Neuronal stem cell (in vitro differentiated cells): ENCODE measurements at regions not wholly inside any gene's neighbourhood (a gene's known extent, or its start where the extent isn't known, plus 50 kb on each side); places are given as distances from the start of the nearest gene placed in this dataset.

Experiments
- DNase-seq: peaks from one replicate; pipeline ENCODE4 v3.0.0-alpha.2; 2013; ENCODE audit warnings: low spot score
- H2AFZ ChIP-seq: one replicate; pipeline ENCODE4 v1.6.1; 2013; ENCODE audit warnings: mild to moderate bottlenecking, low read length, inconsistent platforms
- H2AK5ac ChIP-seq: 2 replicates; pipeline ENCODE4 v1.6.1; 2013; ENCODE audit warnings: low read depth, mild to moderate bottlenecking, inconsistent platforms, low read length, moderate library complexity, mixed read lengths
- H2BK120ac ChIP-seq: 2 replicates; pipeline ENCODE4 v1.6.1; 2013; ENCODE audit warnings: low read depth, mild to moderate bottlenecking, inconsistent platforms, low read length, moderate library complexity, mixed read lengths
- H2BK12ac ChIP-seq: one replicate; pipeline ENCODE4 v1.6.1; 2013; ENCODE audit warnings: low read length, inconsistent platforms
- H2BK15ac ChIP-seq: 2 replicates; pipeline ENCODE4 v1.6.1; 2013; ENCODE audit warnings: mild to moderate bottlenecking, low read length, inconsistent platforms, mixed read lengths
- H2BK5ac ChIP-seq: one replicate; pipeline ENCODE4 v1.6.1; 2013; ENCODE audit warnings: inconsistent platforms, mild to moderate bottlenecking, low read length, moderate library complexity
- H3K14ac ChIP-seq: one replicate; pipeline ENCODE4 v1.6.1; 2013; ENCODE audit warnings: low read length, inconsistent platforms
- H3K18ac ChIP-seq: 2 replicates; pipeline ENCODE4 v1.6.1; 2013; ENCODE audit warnings: low read length, inconsistent platforms
- H3K23ac ChIP-seq: 2 replicates; pipeline ENCODE4 v1.6.1; 2013; ENCODE audit warnings: low read depth, mild to moderate bottlenecking, mixed read lengths, low read length, inconsistent platforms; ENCODE audit not compliant: poor library complexity
- H3K27ac ChIP-seq: replicated peaks from 3 replicates; pipeline ENCODE4 v1.5.1; 2013; ENCODE audit warnings: low read length, inconsistent platforms
- H3K27me3 ChIP-seq, 3 experiments: 2 replicates each; pipeline ENCODE4 v1.6.1; 2013; ENCODE audit warnings: low read length in 3 of 3, mild to moderate bottlenecking in 2 of 3, inconsistent platforms in 1 of 3, low read depth in 1 of 3, mixed read lengths in 1 of 3, moderate library complexity in 1 of 3; ENCODE audit not compliant: control insufficient read depth in 3 of 3, insufficient read depth in 3 of 3
- H3K36me3 ChIP-seq, 2 donors: replicated peaks in 1 of 2; 2 replicates each; pipeline ENCODE4 v1.6.1; 2013; ENCODE audit warnings: low read length in 2 of 2; ENCODE audit not compliant: control insufficient read depth in 2 of 2, insufficient read depth in 2 of 2
- H3K4ac ChIP-seq: 2 replicates; pipeline ENCODE4 v1.6.1; 2013; ENCODE audit warnings: inconsistent platforms, mild to moderate bottlenecking, low read length, moderate library complexity
- H3K4me1 ChIP-seq, 2 donors: 1 replicate in 1 of 2; 2 replicates in 1 of 2; pipeline ENCODE4 v1.6.1; 2013; ENCODE audit warnings: low read length in 2 of 2, low read depth in 1 of 2; ENCODE audit not compliant: control insufficient read depth in 2 of 2, insufficient read depth in 1 of 2
- H3K4me2 ChIP-seq: one replicate; pipeline ENCODE4 v1.6.1; 2013; ENCODE audit warnings: mild to moderate bottlenecking, low read length, inconsistent platforms; ENCODE audit not compliant: insufficient read depth, poor library complexity, severe bottlenecking
- H3K4me3 ChIP-seq, 2 donors: 2 replicates each; pipeline ENCODE4 v1.5.1; 2013; ENCODE audit warnings: low read length in 2 of 2, mild to moderate bottlenecking in 2 of 2, inconsistent platforms in 1 of 2, moderate library complexity in 1 of 2
- H3K79me1 ChIP-seq: one replicate; pipeline ENCODE4 v1.6.1; 2013; ENCODE audit warnings: low read depth, mild to moderate bottlenecking, inconsistent platforms, low read length, moderate library complexity
- H3K9ac ChIP-seq: one replicate; pipeline ENCODE4 v1.6.1; 2013; ENCODE audit warnings: mild to moderate bottlenecking, low read depth, low read length, inconsistent platforms; ENCODE audit not compliant: poor library complexity
- H3K9me3 ChIP-seq, 2 donors: replicated peaks in 1 of 2; 2 replicates each; pipeline versions ENCODE3 to v1.6.1; 2013; ENCODE audit warnings: low read length in 2 of 2, mild to moderate bottlenecking in 2 of 2, inconsistent platforms in 1 of 2, low read depth in 1 of 2, mixed read lengths in 1 of 2, moderate library complexity in 1 of 2; ENCODE audit not compliant: control insufficient read depth in 2 of 2, insufficient read depth in 1 of 2
- H4K8ac ChIP-seq: one replicate; pipeline ENCODE4 v1.6.1; 2013; ENCODE audit warnings: low read depth, mild to moderate bottlenecking, inconsistent platforms, low read length, moderate library complexity
- H4K91ac ChIP-seq: one replicate; pipeline ENCODE4 v1.6.1; 2013; ENCODE audit warnings: low read length, low read depth, mild to moderate bottlenecking, inconsistent platforms; ENCODE audit not compliant: poor library complexity
- WGBS, 2 donors: extraction: QIAGEN DNeasy Blood & Tissue Kit; methylation state at CpG; one replicate each; pipeline ENCODE4 v1.1.7; 2013; ENCODE audit warnings: missing lambda C conversion rate in 2 of 2, mixed read lengths in 1 of 2; ENCODE audit not compliant: insufficient read length in 2 of 2, insufficient replicate concordance in 1 of 2; ENCODE audit errors: extremely low coverage in 2 of 2; 5-methylcytosine and 5-hydroxymethylcytosine counted together

- H3K4me2 ChIP-seq = no peak overlapping the region
- H3K18ac ChIP-seq = no peak overlapping the region
- no peak overlapping the region for H3K4ac ChIP-seq
- no peak overlapping the region for H3K14ac ChIP-seq
- H2AK5ac ChIP-seq = no peak overlapping the region
- H2BK15ac ChIP-seq = no peak overlapping the region
- no peak overlapping the region for H3K27ac ChIP-seq
- H3K23ac ChIP-seq = no peak overlapping the region
- no peaks in the 10 kb centered on the region for H3K27me3 ChIP-seq
- no CpG with 5 or more reads among the region's 3 CpGs for WGBS, 2 donors
- H2BK12ac ChIP-seq = no peak overlapping the region
- no peak for DNase-seq
- H3K4me3 ChIP-seq = no peak overlapping the region
- H3K9ac ChIP-seq = no peak overlapping the region
- H4K8ac ChIP-seq = no peak overlapping the region
- H2BK120ac ChIP-seq = no peak overlapping the region
- H3K9me3 ChIP-seq = peaks cover 0 to 3% of the 10 kb centered on the region in 2 donors
- no peaks in the 10 kb centered on the region for H3K79me1 ChIP-seq
- peaks cover 11 to 19% of the 10 kb centered on the region in 2 donors for H3K4me1 ChIP-seq
- H2BK5ac ChIP-seq = no peak overlapping the region
- H4K91ac ChIP-seq = no peak overlapping the region
- no peaks in the 10 kb centered on the region for H3K36me3 ChIP-seq
- no peak overlapping the region for H2AFZ ChIP-seq
These were observed 317.3 kb upstream of the NECTIN3 start for GRCh38 chr3:110754212-110754916.

- Histone ChIP-seq H2BK15ac (no peak overlapping the region), H3K18ac (no peak overlapping the region), H3K9me3 (peaks cover 0 to 3% of the 10 kb centered on the region in 2 donors), H3K27me3 (no peaks in the 10 kb centered on the region), H3K9ac (no peak overlapping the region), H3K4me3 (no peak overlapping the region), H2BK12ac (no peak overlapping the region), H3K4me1 (peaks cover 9 to 19% of the 10 kb centered on the region in 2 donors), H2AFZ (peak overlapping the region; percentile 68), H3K4me2 (no peak overlapping the region), H3K27ac (no peak overlapping the region), H3K4ac (no peak overlapping the region), H2BK120ac (no peak overlapping the region), H3K23ac (no peak overlapping the region), H2BK5ac (no peak overlapping the region), H4K8ac (no peak overlapping the region), H2AK5ac (no peak overlapping the region), H3K79me1 (no peaks in the 10 kb centered on the region), H4K91ac (no peak overlapping the region), H3K14ac (no peak overlapping the region), H3K36me3 (no peaks in the 10 kb centered on the region)
- no peak for DNase-seq
- no CpG with 5 or more reads among the region's 7 CpGs for WGBS, 2 donors
These were observed 316.3 kb upstream of the NECTIN3 start for GRCh38 chr3:110755345-110755744.

- no peaks in the 10 kb centered on the region for H3K27me3 ChIP-seq
- H3K14ac ChIP-seq = no peak overlapping the region
- no peak overlapping the region for H3K4ac ChIP-seq
- H3K27ac ChIP-seq = no peak overlapping the region
- no peaks in the 10 kb centered on the region for H3K79me1 ChIP-seq
- H2BK15ac ChIP-seq = no peak overlapping the region
- no peak for DNase-seq
- H2BK12ac ChIP-seq = no peak overlapping the region
- H3K18ac ChIP-seq = no peak overlapping the region
- H2AFZ ChIP-seq = no peak overlapping the region
- H3K36me3 ChIP-seq = no peaks in the 10 kb centered on the region
- no peak overlapping the region for H2BK120ac ChIP-seq
- no peak overlapping the region for H2BK5ac ChIP-seq
- H3K9ac ChIP-seq = no peak overlapping the region
- H3K9me3 ChIP-seq = peaks cover 0 to 6% of the 10 kb centered on the region in 2 donors
- peaks cover 9 to 19% of the 10 kb centered on the region in 2 donors for H3K4me1 ChIP-seq
- H4K91ac ChIP-seq = no peak overlapping the region
- no peak overlapping the region for H4K8ac ChIP-seq
- no peak overlapping the region for H3K23ac ChIP-seq
- no peak overlapping the region for H2AK5ac ChIP-seq
- no CpG with 5 or more reads among the region's 6 CpGs for WGBS, 2 donors
- H3K4me2 ChIP-seq = no peak overlapping the region
- H3K4me3 ChIP-seq = no peak overlapping the region
These were observed 314.9 kb upstream of the NECTIN3 start for GRCh38 chr3:110756705-110757104.

DNA sequence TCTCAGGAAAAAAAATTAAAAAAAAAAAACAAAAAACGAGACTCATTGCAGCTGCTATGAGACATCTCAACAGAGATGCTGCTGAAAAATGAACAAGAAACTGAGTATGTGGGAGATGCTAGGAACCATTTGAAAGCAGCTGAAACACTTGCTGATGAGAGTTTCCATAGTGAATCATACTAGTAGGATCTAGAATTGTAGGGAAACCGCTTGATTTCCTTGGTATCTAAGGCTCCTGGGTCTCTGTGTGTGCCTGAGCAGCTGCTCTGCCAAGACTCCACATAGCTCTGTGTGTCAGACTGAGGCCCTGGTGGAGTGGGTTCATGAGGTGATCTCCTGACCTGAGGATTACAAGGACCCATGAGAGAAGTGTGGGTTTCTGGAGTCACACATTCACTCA, 313.4 kb upstream of the NECTIN3 start:
- Histone ChIP-seq H2BK120ac (no peak overlapping the region), H3K18ac (no peak overlapping the region), H2BK5ac (no peak overlapping the region), H3K4me1 (peaks cover 6 to 19% of the 10 kb centered on the region in 2 donors), H3K9me3 (peaks cover 0 to 6% of the 10 kb centered on the region in 2 donors), H3K4me3 (no peak overlapping the region), H2BK15ac (no peak overlapping the region), H3K27ac (no peak overlapping the region), H3K4me2 (no peak overlapping the region), H4K91ac (no peak overlapping the region), H3K9ac (no peak overlapping the region), H3K27me3 (no peaks in the 10 kb centered on the region), H3K4ac (no peak overlapping the region), H2AK5ac (no peak overlapping the region), H3K14ac (no peak overlapping the region), H2AFZ (no peak overlapping the region), H4K8ac (no peak overlapping the region), H3K79me1 (no peaks in the 10 kb centered on the region), H2BK12ac (no peak overlapping the region), H3K23ac (no peak overlapping the region), H3K36me3 (no peaks in the 10 kb centered on the region)
- no CpG with 5 or more reads among the region's 2 CpGs for WGBS, 2 donors
- DNase-seq = no peak
